HG02870 (cell line): ENCODE measurements at regions not wholly inside any gene's neighbourhood (a gene's known extent, or its start where the extent isn't known, plus 50 kb on each side); places are given as distances from the start of the nearest gene placed in this dataset.

Experiments
- ATAC-seq: cut with Tn5 transposase; IDR thresholded peaks from one replicate; pipeline ENCODE4 v1.9.1; 2021; ENCODE audit warnings: mild to moderate bottlenecking, moderate library complexity; ENCODE audit not compliant: unreplicated experiment

- ATAC-seq, result no peak
Measured at GRCh38 chr13:50691681-50692263, 151.7 kb downstream of the DLEU7 start.

DNA sequence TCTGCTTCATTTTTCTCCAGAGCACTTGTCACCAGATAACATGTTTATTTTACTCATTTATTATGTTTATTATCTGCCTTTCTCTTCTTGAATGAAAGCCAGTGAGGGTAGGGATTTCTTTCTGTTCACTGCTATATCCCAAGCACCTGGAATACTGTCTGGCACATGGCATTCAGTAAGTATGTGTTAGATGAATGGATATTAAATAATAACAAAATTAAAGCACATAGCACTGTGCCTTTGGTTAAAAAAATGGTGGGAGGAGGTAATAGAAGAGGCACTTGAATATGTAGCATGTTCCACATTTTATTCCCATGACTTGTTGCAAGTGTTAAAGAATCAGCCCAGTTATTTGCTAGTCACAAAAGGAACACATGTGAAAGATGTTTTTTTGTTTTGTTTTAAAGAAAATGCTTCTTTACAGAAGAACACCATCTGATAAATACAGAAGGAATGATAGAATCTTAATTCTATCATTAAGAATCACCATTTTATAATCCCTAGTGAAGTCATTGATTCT is 151.0 kb downstream of the DLEU7 start:
- ATAC-seq, result no peak

GRCh38 chr13:50693727-50694126 is 149.8 kb downstream of the DLEU7 start:
- no peak for ATAC-seq

GRCh38 chr13:50697746-50698539 is 145.5 kb downstream of the DLEU7 start:
- no peak for ATAC-seq

DNA sequence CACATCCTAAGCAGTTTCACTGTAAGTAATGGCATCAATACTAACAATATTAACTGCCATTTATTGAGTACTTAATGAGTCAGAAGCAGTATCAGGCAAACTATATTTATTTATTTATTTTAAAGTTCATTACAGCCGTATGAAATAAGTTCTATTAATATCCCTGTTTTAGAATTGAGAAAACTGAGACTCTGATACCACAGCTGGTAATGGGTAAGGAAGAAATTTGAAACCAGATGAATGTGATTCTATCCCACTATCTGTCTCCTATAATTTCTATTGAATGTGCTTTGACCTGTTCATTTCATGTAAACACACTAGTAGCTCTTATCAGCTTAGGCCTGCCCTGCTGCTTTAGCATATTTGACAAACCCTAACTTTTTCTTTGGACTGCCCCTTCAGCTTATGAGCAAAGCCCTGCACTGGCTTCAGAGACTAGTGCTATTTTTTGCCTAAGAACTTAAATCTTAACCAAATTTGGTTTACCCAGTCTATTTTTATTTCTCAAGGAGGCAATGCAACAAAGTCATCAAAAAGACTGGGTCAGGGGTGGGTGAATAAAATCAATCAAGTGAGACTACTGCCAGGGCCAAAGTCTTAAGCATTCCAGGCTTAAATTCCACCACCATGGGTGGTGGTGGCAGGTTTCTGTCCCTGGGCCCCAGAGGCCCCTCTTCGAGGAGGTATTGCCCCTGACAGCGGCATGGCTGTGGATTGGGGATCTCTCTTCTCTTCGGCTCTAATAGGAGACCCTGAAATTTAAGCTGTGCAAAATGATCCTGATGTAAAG is 143.4 kb downstream of the DLEU7 start:
- no peak for ATAC-seq

DNA sequence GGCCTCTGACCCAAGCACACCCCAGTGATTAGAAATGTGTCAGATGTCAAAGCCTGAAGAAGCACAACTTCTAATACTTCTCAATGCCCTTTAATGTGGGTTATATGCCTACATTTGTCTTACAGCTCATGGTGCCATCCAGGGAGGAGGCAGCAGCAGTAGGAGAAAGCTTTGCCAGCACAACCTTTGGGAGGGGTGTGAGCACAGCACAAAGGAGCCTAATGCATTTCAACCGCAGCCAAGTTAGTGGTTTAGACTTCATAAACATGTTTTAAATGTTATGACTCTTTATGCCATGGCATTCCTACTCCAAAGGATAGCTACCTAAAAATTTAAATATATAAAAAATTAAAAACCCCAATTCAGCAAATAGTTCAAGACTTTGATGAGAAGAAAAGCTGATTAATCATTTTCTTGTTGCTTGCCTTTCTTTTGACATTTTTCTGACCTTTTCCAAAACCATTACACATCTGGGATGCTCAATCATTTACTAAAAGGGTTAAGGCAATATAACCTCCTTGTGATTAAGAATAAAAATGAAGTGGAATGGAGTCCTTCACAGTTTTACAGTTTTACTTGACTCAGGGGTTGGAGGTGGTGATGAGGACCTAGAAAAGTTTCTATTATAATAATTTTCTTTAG is 142.7 kb downstream of the DLEU7 start:
- no peak for ATAC-seq

DNA sequence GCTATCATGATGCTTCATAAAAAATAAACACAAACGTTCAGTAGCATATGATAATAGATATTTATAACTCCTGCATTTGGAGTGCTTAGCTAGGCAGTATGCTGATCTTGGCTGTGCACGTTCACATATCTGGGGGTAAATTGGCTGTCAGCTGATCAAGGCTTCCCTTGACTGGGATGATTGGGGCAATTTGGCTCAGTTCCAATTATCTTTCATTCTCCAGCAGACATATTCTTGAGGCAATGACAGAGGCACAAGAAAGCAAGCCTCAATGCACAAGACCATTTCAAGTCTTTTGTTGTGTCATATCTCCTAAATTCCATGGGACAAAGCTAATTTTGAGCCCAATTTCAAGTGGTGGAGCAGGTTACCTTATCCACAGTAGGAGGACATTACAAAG is 142.0 kb downstream of the DLEU7 start:
- ATAC-seq, result no peak

DNA sequence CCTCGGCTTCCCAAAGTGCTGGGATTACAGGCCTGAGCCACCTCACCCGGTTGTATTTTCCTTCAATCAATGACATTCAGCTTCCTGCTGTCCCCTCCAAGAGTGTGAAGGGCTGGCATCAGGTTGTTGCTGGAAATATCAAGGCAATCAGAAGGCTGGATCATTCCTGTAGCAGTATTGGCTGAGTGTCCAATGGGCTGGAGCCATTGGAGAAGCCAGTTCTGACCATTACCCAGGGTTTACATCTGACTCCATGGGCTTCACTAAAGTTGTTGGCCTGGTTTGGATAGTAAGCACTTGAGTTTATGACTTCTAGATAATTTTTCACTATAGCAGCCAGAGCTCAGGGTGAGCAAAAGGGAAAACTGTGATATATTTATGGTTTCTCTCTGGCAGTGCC is 137.0 kb downstream of the DLEU7 start:
- no peak for ATAC-seq

- ATAC-seq, result no peak
Measured at GRCh38 chr13:50707628-50708027, 135.9 kb downstream of the DLEU7 start.

GRCh38 chr13:50708461-50708860 is 135.0 kb downstream of the DLEU7 start:
- no peak for ATAC-seq

- ATAC-seq, result no peak
Measured at GRCh38 chr13:50709058-50709457, 134.4 kb downstream of the DLEU7 start.

GRCh38 chr13:50711131-50711815 is 132.2 kb downstream of the DLEU7 start:
- no peak for ATAC-seq

- ATAC-seq, result no peak
Measured at GRCh38 chr13:50711996-50712395, 131.5 kb downstream of the DLEU7 start.

- ATAC-seq, result no peak
Measured at GRCh38 chr13:50712456-50712855, 131.0 kb downstream of the DLEU7 start.

DNA sequence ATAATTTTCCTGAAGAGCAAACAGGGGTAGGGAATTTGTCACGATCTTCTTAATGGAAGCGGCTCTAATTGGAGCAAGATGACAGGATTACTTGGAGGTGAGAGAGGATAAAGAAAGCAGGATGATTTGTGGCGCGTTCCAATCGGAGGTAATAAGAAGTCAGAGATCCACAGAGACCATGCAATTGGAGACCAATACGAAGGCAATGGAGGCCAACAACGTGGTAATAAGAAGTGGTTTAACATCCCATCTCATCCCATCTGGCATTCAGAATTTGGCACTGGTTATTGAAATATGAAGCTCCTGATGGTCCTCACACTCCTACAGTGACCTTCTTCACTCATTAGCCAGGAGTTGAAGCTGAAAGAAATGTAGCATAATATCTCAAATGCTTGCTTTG is 130.6 kb downstream of the DLEU7 start:
- ATAC-seq, result no peak

DNA sequence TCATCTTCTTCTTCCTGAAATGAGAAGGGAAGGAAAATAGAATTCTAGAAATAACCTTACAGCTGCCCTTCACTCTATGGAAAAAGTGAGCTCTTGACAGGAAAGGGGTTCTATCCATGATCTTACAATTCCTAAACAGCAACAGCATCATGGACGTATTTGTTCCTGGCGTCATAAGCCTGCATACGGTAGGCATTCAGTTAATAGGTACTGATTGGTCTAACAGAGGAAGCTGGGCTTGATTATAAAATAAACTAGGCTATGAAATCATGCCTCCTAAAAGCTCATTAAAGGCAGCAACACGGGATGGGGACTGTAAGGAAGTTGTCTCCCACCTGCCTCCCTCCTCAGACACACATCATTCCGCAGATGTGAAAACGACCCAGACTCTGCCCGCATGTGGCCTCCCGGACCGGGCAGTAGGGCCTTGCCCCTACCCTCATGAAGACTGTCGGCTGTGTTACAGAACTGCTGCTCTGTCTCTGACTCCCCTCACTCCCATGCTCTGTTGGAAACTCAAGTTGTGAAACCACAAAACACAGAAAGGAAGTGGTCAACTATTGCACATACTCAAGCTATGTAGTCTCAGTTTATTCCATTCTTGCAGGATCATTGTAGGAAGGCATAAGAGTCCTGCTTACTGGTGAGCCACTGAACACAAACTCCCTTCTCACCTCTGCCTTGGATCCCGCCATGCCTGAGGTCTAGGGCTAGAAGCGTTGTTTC is 129.8 kb downstream of the DLEU7 start:
- no peak for ATAC-seq

- no peak for ATAC-seq
Measured at GRCh38 chr13:50714891-50715290, 128.6 kb downstream of the DLEU7 start.

GRCh38 chr13:50715402-50716146 is 127.9 kb downstream of the DLEU7 start:
- no peak for ATAC-seq
